Kidney epithelial cell (primary cell): ENCODE measurements at regions not wholly inside any gene's neighbourhood (a gene's known extent, or its start where the extent isn't known, plus 50 kb on each side); places are given as distances from the start of the nearest gene placed in this dataset.

Source experiments
- DNase-seq: peaks from one replicate; pipeline ENCODE4 v3.0.0-alpha.2; 2010; ENCODE audit warnings: low read depth
- H3K27me3 ChIP-seq: 2 replicates; pipeline ENCODE4 v1.6.0; 2011; ENCODE audit warnings: low read length; ENCODE audit not compliant: control insufficient read depth, insufficient read depth
- H3K36me3 ChIP-seq: 2 replicates; pipeline ENCODE4 v1.5.1; 2011; ENCODE audit warnings: low read length; ENCODE audit not compliant: control insufficient read depth, insufficient read depth
- H3K4me3 ChIP-seq: 2 replicates; pipeline ENCODE4 v1.5.1; 2011; ENCODE audit warnings: low read depth, mild to moderate bottlenecking, control low read depth, low read length
- CTCF ChIP-seq: IDR thresholded peaks from 2 replicates; pipeline ENCODE4 v1.5.1; 2011; ENCODE audit warnings: mild to moderate bottlenecking, moderate library complexity, low read length, control low read depth, inconsistent platforms; ENCODE audit not compliant: insufficient read depth, poor library complexity, severe bottlenecking

- DNase-seq, result no peak
- H3K27me3 ChIP-seq, result peaks cover 13% of the 10 kb centered on the region
- no peaks in the 10 kb centered on the region for H3K36me3 ChIP-seq
- H3K4me3 ChIP-seq, result no peak overlapping the region
- no peak for TF ChIP-seq CTCF
Observed at GRCh38 chr6:170135821-170136471, 154.9 kb downstream of the DLL1 start.

GRCh38 chr6:170135461-170135820, 155.4 kb downstream of the DLL1 start:
- TF ChIP-seq CTCF, result no peak
- DNase-seq, result no peak

GRCh38 chr6:170134471-170135440, 156.1 kb downstream of the DLL1 start:
- no peak for DNase-seq
- no peak overlapping the region for H3K4me3 ChIP-seq
- H3K27me3 ChIP-seq, result peaks cover 13% of the 10 kb centered on the region
- no peaks in the 10 kb centered on the region for H3K36me3 ChIP-seq
- TF ChIP-seq CTCF, result no peak

More at GRCh38 chr6:170135461-170135820, 155.4 kb downstream of the DLL1 start:
- no peaks in the 10 kb centered on the region for H3K36me3 ChIP-seq
- H3K27me3 ChIP-seq, result peaks cover 13% of the 10 kb centered on the region
- H3K4me3 ChIP-seq, result no peak overlapping the region

GRCh38 chr6:170134031-170134470, 156.8 kb downstream of the DLL1 start:
- no peak overlapping the region for H3K4me3 ChIP-seq
- peaks cover 13% of the 10 kb centered on the region for H3K27me3 ChIP-seq
- DNase-seq, result no peak
- no peak for TF ChIP-seq CTCF
- no peaks in the 10 kb centered on the region for H3K36me3 ChIP-seq

GRCh38 chr6:170132561-170132991, 158.3 kb downstream of the DLL1 start:
- Histone ChIP-seq H3K27me3 (peaks cover 18% of the 10 kb centered on the region), H3K4me3 (no peak overlapping the region), H3K36me3 (no peaks in the 10 kb centered on the region)
- no peak for TF ChIP-seq CTCF
- no peak for DNase-seq
